Stimulated activated CD4-positive, alpha-beta T cell treated with anti-CD3 and anti-CD28 coated beads, Interleukin-4, amount 100 ng/mL, for 4 hours (primary cell): ENCODE measurements at regions not wholly inside any gene's neighbourhood (a gene's known extent, or its start where the extent isn't known, plus 50 kb on each side); places are given as distances from the start of the nearest gene placed in this dataset.

Experiments used
- DNase-seq, 2 experiments: peaks; one replicate each; pipeline ENCODE4 v3.0.0-alpha.2; 2020

- DNase-seq, result no peak
Observed at GRCh38 chr14:104524726-104525125, 54.8 kb upstream of the C14orf180 start.

- DNase-seq, result no peak
Observed at GRCh38 chr14:104526723-104527645, 52.6 kb upstream of the C14orf180 start.

- no peak for DNase-seq
Observed at GRCh38 chr14:104527857-104528459, 51.6 kb upstream of the C14orf180 start.

GRCh38 chr14:104528496-104528895, 51.1 kb upstream of the C14orf180 start:
- DNase-seq, result no peak
